Bone marrow (tissue), 2 donors: ENCODE measurements at regions not wholly inside any gene's neighbourhood (a gene's known extent, or its start where the extent isn't known, plus 50 kb on each side); places are given as distances from the start of the nearest gene placed in this dataset.

Source experiments
- DNase-seq, 2 donors: peaks; one replicate each; lab custom pipeline; 2025; lab: John Stamatoyannopoulos, UW

DNA sequence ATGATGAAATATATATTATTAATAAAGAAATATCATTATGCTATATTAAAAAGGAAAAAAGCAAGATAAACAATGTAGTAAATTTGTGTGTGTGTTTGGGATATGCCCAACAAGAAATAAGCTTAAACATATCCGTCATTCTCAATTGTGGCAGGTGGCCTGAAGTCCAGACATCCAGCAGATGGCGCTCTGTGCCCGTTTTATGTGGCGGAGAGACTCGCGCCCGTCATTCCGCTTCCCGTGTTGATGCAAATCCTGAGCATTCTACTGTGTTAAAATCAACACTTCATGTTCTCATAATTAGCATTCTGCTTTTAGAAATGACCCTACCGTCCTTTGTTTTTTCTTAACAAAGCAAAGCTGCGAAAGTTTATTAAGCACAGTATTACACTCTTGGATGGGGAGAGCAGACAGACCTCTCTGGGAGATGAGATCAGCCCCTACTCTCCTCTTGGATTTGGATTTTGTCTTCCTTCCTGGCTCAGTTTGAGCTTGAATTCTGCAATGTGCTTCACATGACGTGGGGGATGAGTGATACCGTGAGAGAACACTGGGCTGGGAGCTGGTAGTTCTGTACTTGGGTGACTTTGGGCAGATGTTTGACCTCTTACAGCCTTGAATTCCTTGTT, 125.8 kb downstream of the MCHR2 start:
- DNase-seq, result peak; percentile 1 to 45
